BJ (cell line): ENCODE measurements at regions not wholly inside any gene's neighbourhood (a gene's known extent, or its start where the extent isn't known, plus 50 kb on each side); places are given as distances from the start of the nearest gene placed in this dataset.

Experiments
- CTCF ChIA-PET: fragments of 350-600 bp; formaldehyde crosslinking; extraction: SDS; loops from one replicate; lab custom pipeline; 2021; ENCODE audit warnings: antibody characterized with exemption, inconsistent platforms; lab: Yijun Ruan, JAX
- POLR2A ChIA-PET: fragments of 300-600 bp; sonication (Branson Sonifier 250); formaldehyde crosslinking; extraction: SDS; loops from one replicate; lab custom pipeline; 2021; ENCODE audit warnings: antibody characterized with exemption; lab: Charles Lee
- DNase-seq: peaks from one replicate; pipeline ENCODE4 v3.0.0-alpha.2; 2011; ENCODE audit warnings: low read depth
- H3K27me3 ChIP-seq: 2 replicates; pipeline ENCODE4 v1.6.0; 2011; ENCODE audit warnings: low read length; ENCODE audit not compliant: control insufficient read depth, insufficient read depth
- H3K36me3 ChIP-seq: 2 replicates; pipeline ENCODE4 v1.5.1; 2011; ENCODE audit warnings: low read length; ENCODE audit not compliant: control insufficient read depth, insufficient read depth
- H3K4me3 ChIP-seq: 2 replicates; pipeline ENCODE4 v1.5.1; 2011; ENCODE audit warnings: low read depth, mild to moderate bottlenecking, control low read depth, low read length
- TF ChIP-seq, protein P1 (sequence below): IDR thresholded peaks from 2 replicates; pipeline ENCODE4 v1.5.1; 2011; ENCODE audit warnings: low read depth, mild to moderate bottlenecking, control low read depth, inconsistent platforms, low read length, moderate library complexity; ENCODE audit not compliant: insufficient read depth

DNA sequence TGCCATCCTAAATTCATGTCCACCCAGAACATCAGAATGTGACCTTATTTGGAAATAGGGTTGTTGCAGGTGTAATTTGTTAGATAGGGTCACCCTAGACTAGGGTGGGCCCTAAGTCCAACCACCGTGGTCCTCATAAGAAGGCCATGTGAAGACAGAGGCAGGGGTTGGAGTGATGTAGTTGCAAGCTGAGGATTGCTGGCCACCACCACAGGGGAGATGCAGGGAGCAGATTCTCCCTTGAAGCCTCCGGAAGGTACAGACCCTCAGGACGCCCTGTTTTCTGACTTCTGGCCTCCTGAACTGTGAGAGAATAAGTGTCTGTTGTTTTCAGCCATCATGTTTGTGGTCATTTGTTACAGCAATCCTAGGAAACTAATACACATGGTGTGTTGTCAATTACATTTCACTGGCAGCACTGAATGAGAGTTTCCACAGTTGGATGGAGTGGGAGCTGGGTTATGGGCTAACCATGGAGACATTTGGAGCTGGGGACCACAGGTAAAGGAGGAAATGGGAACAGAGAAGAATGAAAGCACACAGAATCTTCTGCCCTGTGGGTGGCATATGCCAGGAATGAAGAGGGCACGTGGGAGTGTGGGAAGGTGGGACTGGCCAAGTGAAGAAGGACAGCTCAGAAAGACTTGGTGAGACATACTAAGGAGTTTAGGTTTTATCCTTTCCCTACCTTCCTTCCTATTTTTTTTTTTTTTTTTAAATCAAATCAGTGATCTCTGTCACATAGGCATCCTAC lies 266.0 kb downstream of the MYCN start:
- DNase-seq: no peak
- ChIA-PET CTCF (interaction anchor here (0.6 kb wide), 1 partner anchor 562 kb away, joined by 3 read pairs; no protein-coding TSS in a partner anchor), POLR2A (no interaction called here)
- Histone ChIP-seq H3K4me3 (no peak overlapping the region), H3K36me3 (no peaks in the 10 kb centered on the region), H3K27me3 (no peaks in the 10 kb centered on the region)
- TF ChIP-seq, protein P1, sequence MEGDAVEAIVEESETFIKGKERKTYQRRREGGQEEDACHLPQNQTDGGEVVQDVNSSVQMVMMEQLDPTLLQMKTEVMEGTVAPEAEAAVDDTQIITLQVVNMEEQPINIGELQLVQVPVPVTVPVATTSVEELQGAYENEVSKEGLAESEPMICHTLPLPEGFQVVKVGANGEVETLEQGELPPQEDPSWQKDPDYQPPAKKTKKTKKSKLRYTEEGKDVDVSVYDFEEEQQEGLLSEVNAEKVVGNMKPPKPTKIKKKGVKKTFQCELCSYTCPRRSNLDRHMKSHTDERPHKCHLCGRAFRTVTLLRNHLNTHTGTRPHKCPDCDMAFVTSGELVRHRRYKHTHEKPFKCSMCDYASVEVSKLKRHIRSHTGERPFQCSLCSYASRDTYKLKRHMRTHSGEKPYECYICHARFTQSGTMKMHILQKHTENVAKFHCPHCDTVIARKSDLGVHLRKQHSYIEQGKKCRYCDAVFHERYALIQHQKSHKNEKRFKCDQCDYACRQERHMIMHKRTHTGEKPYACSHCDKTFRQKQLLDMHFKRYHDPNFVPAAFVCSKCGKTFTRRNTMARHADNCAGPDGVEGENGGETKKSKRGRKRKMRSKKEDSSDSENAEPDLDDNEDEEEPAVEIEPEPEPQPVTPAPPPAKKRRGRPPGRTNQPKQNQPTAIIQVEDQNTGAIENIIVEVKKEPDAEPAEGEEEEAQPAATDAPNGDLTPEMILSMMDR: no peak

DNA sequence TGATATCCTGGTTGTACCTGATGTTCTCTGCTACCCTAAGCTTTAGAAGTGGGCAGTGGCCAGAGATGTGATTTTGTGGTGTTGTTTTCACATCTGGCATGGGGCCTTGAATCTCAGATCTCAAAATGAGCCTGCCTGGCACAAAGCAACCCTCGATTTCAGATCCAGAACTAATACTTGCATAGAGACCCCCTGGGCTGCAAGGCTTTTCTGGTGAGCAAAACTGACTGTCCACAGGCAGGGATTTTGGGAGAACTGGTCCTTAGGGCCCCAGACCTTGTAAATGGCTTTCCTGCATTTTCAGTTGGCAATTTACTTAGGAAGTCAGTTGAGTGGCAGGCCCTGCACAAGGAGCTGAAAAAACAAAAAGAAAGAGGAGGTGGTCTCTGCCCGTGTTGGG lies 265.3 kb downstream of the MYCN start:
- ChIA-PET CTCF (no interaction called here), POLR2A (no interaction called here)
- TF ChIP-seq, protein P1: no peak
- DNase-seq: no peak
- Histone ChIP-seq H3K4me3 (no peak overlapping the region), H3K27me3 (no peaks in the 10 kb centered on the region), H3K36me3 (no peaks in the 10 kb centered on the region)

DNA sequence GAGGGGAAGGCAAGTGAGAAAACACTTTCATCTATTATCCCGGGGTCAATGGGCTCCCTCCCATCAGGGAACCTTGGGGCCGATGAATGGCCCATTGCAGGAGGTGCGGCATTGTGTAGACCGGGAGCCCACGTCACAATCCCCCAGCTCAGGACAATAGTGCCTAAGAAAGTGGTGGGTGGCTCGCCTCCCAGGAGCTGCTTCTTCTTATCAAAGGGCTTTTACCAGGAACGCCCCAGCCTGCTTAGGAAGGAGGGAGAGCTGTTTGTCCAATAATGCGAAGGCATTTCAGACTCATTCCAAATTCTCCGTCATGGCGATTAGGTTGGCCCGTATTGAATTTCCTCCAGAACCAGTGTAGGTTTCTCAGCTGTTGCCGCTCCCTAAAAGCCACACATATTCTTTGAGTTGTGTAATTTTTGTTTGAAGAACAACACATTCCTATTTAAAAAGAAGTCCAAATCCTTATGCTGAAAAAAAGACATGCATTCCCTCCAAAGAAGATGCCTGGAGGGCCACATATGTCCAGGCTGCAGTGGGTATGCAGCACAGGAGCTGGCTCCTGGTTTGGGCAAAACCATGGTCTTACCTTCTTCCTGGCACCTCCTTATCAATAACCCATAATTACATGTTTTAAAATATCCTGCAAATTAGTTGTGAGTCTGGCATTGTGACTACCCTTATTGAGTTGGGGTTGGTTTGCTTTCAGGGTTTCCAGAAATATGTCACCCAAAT lies 264.7 kb downstream of the MYCN start:
- CTCF ChIA-PET: no interaction called here
- TF ChIP-seq, protein P1: no peak

DNA sequence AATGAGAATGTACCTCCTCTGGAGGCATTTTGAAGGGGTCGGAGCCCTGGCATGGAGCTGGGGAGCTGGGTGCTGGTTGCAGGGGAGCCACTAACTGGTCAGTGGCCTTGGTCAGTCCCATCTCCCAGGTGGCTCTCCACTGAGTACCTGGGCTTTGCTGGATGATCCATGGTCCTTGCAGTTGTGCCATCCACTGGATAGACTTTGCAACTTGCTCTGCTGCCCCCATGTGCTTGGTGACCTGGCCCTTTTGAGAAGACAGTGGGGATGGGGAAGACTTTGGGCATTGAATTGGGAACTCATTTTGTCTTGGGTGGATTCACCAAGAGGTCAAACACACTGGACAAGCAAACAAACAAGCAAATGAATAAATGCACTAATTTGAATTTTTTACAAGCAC lies 263.9 kb downstream of the MYCN start:
- Histone ChIP-seq H3K4me3 (no peak overlapping the region), H3K27me3 (no peaks in the 10 kb centered on the region), H3K36me3 (no peaks in the 10 kb centered on the region)
- POLR2A ChIA-PET: no interaction called here
- CTCF ChIA-PET: no interaction called here
- TF ChIP-seq, protein P1: no peak
- no peak for DNase-seq

More for the DNA sequence above, 264.7 kb downstream of the MYCN start:
- H3K36me3 ChIP-seq: no peaks in the 10 kb centered on the region
- H3K27me3 ChIP-seq: no peaks in the 10 kb centered on the region
- H3K4me3 ChIP-seq: no peak overlapping the region
- POLR2A ChIA-PET: no interaction called here
- DNase-seq: no peak

DNA sequence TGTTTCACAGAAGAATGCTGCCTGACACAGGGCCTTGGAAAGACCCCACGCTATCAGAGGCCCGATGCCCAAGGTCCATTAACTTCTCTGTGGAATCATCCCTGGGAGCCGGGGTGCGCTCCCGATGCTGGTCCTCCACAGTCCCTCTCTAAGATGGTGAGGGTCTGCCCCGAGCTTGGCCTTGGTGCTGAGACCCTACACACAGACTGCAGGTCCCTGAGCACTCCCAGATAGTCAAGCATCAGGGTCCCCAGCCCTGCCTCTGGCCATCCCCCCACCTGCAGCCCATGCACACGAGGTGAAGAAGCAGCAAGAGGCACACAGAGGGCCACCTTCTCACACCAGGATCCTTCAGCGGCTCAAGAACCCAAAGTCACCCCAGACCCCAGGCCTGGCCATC lies 263.3 kb downstream of the MYCN start:
- Histone ChIP-seq H3K36me3 (no peaks in the 10 kb centered on the region), H3K4me3 (no peak overlapping the region), H3K27me3 (no peaks in the 10 kb centered on the region)
- POLR2A ChIA-PET: no interaction called here
- no peak for DNase-seq
- CTCF ChIA-PET: no interaction called here
- TF ChIP-seq, protein P1: no peak
